K562 (cell line): ENCODE measurements at regions not wholly inside any gene's neighbourhood (a gene's known extent, or its start where the extent isn't known, plus 50 kb on each side); places are given as distances from the start of the nearest gene placed in this dataset.

Experiments used
- MLLT1 ChIP-seq, 2 experiments: fragments of 450-650 bp; IDR thresholded peaks; 2 replicates each; pipeline ENCODE4 v1.6.1; 2016
- TF ChIP-seq, protein P1 (sequence below): fragments of 250-450 bp; sonication (Bioruptor Pico); IDR thresholded peaks from 2 replicates; pipeline ENCODE4 v1.4.0; 2020

DNA sequence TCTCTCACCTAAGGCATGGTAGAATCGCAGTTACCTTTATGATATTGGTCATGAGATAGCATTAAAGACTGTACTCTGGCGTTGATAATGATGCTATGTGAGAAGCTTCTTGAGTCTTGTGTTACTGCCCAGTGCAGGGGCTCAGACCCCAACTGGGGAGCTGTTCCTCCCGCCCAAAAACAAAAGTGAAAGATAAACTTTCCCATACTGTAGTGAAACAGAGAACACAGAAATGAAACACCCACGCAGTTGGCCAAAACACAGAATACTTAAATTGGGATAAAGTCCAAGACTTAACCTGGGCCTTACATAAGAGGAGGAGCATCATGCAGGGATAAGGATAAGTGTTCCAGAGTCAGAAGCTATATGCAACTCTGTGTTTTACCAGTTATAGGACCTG is 130.6 kb downstream of the HHIPL2 start (continued):
- TF ChIP-seq, protein P1, sequence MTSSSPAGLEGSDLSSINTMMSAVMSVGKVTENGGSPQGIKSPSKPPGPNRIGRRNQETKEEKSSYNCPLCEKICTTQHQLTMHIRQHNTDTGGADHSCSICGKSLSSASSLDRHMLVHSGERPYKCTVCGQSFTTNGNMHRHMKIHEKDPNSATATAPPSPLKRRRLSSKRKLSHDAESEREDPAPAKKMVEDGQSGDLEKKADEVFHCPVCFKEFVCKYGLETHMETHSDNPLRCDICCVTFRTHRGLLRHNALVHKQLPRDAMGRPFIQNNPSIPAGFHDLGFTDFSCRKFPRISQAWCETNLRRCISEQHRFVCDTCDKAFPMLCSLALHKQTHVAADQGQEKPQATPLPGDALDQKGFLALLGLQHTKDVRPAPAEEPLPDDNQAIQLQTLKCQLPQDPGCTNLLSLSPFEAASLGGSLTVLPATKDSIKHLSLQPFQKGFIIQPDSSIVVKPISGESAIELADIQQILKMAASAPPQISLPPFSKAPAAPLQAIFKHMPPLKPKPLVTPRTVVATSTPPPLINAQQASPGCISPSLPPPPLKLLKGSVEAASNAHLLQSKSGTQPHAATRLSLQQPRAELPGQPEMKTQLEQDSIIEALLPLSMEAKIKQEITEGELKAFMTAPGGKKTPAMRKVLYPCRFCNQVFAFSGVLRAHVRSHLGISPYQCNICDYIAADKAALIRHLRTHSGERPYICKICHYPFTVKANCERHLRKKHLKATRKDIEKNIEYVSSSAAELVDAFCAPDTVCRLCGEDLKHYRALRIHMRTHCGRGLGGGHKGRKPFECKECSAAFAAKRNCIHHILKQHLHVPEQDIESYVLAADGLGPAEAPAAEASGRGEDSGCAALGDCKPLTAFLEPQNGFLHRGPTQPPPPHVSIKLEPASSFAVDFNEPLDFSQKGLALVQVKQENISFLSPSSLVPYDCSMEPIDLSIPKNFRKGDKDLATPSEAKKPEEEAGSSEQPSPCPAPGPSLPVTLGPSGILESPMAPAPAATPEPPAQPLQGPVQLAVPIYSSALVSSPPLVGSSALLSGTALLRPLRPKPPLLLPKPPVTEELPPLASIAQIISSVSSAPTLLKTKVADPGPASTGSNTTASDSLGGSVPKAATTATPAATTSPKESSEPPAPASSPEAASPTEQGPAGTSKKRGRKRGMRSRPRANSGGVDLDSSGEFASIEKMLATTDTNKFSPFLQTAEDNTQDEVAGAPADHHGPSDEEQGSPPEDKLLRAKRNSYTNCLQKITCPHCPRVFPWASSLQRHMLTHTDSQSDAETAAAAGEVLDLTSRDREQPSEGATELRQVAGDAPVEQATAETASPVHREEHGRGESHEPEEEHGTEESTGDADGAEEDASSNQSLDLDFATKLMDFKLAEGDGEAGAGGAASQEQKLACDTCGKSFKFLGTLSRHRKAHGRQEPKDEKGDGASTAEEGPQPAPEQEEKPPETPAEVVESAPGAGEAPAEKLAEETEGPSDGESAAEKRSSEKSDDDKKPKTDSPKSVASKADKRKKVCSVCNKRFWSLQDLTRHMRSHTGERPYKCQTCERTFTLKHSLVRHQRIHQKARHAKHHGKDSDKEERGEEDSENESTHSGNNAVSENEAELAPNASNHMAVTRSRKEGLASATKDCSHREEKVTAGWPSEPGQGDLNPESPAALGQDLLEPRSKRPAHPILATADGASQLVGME (CRISPR knock-in tag): no peak
- TF ChIP-seq MLLT1 (IDR thresholded peaks at IDR 0.05): no peak
- TF ChIP-seq, all 486 proteins: peak for 0
